GM23248 (cell line): ENCODE measurements at regions not wholly inside any gene's neighbourhood (a gene's known extent, or its start where the extent isn't known, plus 50 kb on each side); places are given as distances from the start of the nearest gene placed in this dataset.

ENCODE experiments used
- DNase-seq: peaks from one replicate; pipeline ENCODE4 v3.0.0-alpha.2; 2015
- H2AFZ ChIP-seq: fragments of 200-600 bp; sonication (generic); 2 replicates; pipeline ENCODE4 v1.6.1; 2016; ENCODE audit warnings: antibody characterized with exemption
- H3F3A ChIP-seq: fragments of 200-600 bp; sonication (generic); 2 replicates; pipeline ENCODE4 v1.6.1; 2016; ENCODE audit warnings: mild to moderate bottlenecking, antibody characterized with exemption, mixed run types; ENCODE audit not compliant: insufficient read depth
- H3K27ac ChIP-seq: fragments of 200-600 bp; sonication (generic); 2 replicates; pipeline ENCODE4 v1.5.1; 2016; ENCODE audit warnings: mild to moderate bottlenecking
- H3K27me3 ChIP-seq: fragments of 200-600 bp; sonication (generic); replicated peaks from 2 replicates; pipeline ENCODE4 v1.6.1; 2016; ENCODE audit warnings: mild to moderate bottlenecking; ENCODE audit not compliant: insufficient read depth
- H3K36me3 ChIP-seq: fragments of 200-600 bp; sonication (generic); 2 replicates; pipeline ENCODE4 v1.6.1; 2016; ENCODE audit warnings: low read depth, mild to moderate bottlenecking
- H3K4me1 ChIP-seq: fragments of 200-600 bp; sonication (generic); 2 replicates; pipeline ENCODE4 v1.6.1; 2016; ENCODE audit warnings: mild to moderate bottlenecking; ENCODE audit not compliant: insufficient read depth
- H3K4me2 ChIP-seq: fragments of 200-600 bp; sonication (generic); one replicate; pipeline ENCODE4 v1.6.1; 2016; ENCODE audit warnings: mild to moderate bottlenecking; ENCODE audit not compliant: unreplicated experiment
- H3K4me3 ChIP-seq: fragments of 200-600 bp; sonication (generic); 2 replicates; pipeline ENCODE4 v1.5.1; 2016; ENCODE audit warnings: mild to moderate bottlenecking
- H3K79me2 ChIP-seq: fragments of 200-600 bp; sonication (generic); 2 replicates; pipeline ENCODE4 v1.6.1; 2016; ENCODE audit warnings: mild to moderate bottlenecking; ENCODE audit not compliant: insufficient read depth
- H3K9ac ChIP-seq: fragments of 200-600 bp; sonication (generic); 2 replicates; pipeline ENCODE4 v1.6.1; 2016; ENCODE audit warnings: mild to moderate bottlenecking
- H3K9me2 ChIP-seq: fragments of 200-600 bp; sonication (generic); 2 replicates; pipeline ENCODE4 v1.6.1; 2016; ENCODE audit warnings: mixed run types, mild to moderate bottlenecking, moderate library complexity; ENCODE audit not compliant: insufficient read depth
- H3K9me3 ChIP-seq: fragments of 200-600 bp; sonication (generic); one replicate; pipeline ENCODE4 v1.6.1; 2017; ENCODE audit warnings: low read depth
- H4K20me1 ChIP-seq: fragments of 200-600 bp; sonication (generic); 2 replicates; pipeline ENCODE4 v1.6.0; 2016; ENCODE audit not compliant: insufficient read depth
- EZH2 ChIP-seq: fragments of 200-600 bp; sonication (generic); IDR thresholded peaks from 2 replicates; pipeline ENCODE4 v1.6.1; 2018; ENCODE audit warnings: antibody characterized with exemption, mild to moderate bottlenecking; ENCODE audit not compliant: insufficient read depth, poor library complexity, severe bottlenecking
- EZH2phosphoT487 ChIP-seq: fragments of 200-600 bp; sonication (generic); IDR thresholded peaks from 2 replicates; pipeline ENCODE4 v1.6.1; 2018; ENCODE audit warnings: antibody characterized with exemption, moderate library complexity, mild to moderate bottlenecking, low read depth; ENCODE audit not compliant: insufficient read depth
- WGBS, 2 experiments: methylation state at CpG; one replicate each; pipeline ENCODE4 v1.1.6; 2015 to 2017; ENCODE audit warnings: low lambda C conversion rate in 2 of 2, low coverage in 1 of 2; ENCODE audit errors: missing lambda C conversion rate in 2 of 2; 5-methylcytosine and 5-hydroxymethylcytosine counted together
- in situ Hi-C: fragments of 300-500 bp; cut with MboI; formaldehyde crosslinking; loops from 2 replicates; pipeline ENCODE4 v1.15.0; 2020

DNA sequence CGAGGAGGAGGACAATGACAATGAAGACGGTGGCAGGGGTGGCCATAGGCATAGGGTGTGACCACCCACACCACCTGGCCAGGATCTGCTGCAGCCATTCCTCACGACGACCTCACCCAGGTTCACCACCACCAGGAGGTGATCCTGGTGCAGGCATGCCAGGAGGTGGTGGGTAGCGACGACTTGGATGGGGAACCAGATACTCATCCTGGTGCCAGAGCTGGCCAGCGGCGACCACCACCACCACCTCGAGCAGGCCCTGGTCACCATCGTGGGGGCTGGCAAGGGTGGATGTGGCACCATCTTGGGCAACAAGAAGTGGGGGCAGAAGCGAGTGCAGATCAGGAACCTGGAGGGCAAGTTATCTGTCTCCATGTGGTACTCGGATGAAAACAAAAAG, 117.1 kb upstream of the NXPH2 start:
- Histone ChIP-seq H3K27me3 (no peaks in the 10 kb centered on the region), H3K4me1 (no peaks in the 10 kb centered on the region), H3K4me2 (no peak overlapping the region), H3K79me2 (no peaks in the 10 kb centered on the region), H3K4me3 (no peak overlapping the region), H2AFZ (no peak overlapping the region), H3K9me3 (no peaks in the 10 kb centered on the region), H3F3A (no peaks in the 10 kb centered on the region), H4K20me1 (no peaks in the 10 kb centered on the region), H3K27ac (no peak overlapping the region), H3K36me3 (no peaks in the 10 kb centered on the region), H3K9ac (no peak overlapping the region), H3K9me2 (no peaks in the 10 kb centered on the region)
- TF ChIP-seq EZH2 (no peak), EZH2phosphoT487 (no peak)
- no peak for DNase-seq
- in situ Hi-C loops = no loop called here
- 26 to 28% methylated on average over 11 to 12 of the region's 12 CpGs for WGBS, 2 experiments

DNA sequence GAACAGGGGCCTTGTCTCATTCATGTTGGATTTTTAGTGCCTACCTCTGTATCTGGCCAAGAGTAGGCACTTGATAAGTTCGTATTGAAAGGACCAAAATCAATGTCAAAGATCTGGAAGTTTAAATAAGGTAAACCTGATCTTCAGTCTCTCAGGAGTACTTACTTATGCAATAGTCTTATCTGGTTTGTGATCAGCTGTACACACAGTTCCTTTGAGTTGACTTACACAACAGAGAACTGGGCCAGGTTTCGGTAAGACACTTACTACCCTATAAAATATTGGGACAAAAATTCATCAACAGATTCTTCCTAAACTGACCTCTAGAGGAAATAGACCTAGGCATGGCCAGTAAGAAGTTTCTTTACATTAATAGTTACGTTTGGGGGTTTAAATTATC, 113.6 kb upstream of the NXPH2 start:
- 12 to 19% methylated on average over 3 of the region's 3 CpGs for WGBS, 2 experiments
- TF ChIP-seq EZH2phosphoT487 (no peak), EZH2 (no peak)
- Histone ChIP-seq H3K27me3 (no peaks in the 10 kb centered on the region), H3K9ac (no peak overlapping the region), H3K9me2 (no peaks in the 10 kb centered on the region), H3K36me3 (no peaks in the 10 kb centered on the region), H3K4me1 (no peaks in the 10 kb centered on the region), H3K79me2 (no peaks in the 10 kb centered on the region), H3K4me2 (no peak overlapping the region), H3K4me3 (no peak overlapping the region), H3K9me3 (no peaks in the 10 kb centered on the region), H3K27ac (no peak overlapping the region), H2AFZ (no peak overlapping the region), H4K20me1 (no peaks in the 10 kb centered on the region), H3F3A (no peaks in the 10 kb centered on the region)
- no peak for DNase-seq
- in situ Hi-C loops = no loop called here

- no peak for DNase-seq
- Histone ChIP-seq H3K4me2 (no peak overlapping the region), H3K79me2 (no peaks in the 10 kb centered on the region), H3K9me3 (no peaks in the 10 kb centered on the region), H3K4me3 (no peak overlapping the region), H3K9me2 (no peaks in the 10 kb centered on the region), H3K27me3 (no peaks in the 10 kb centered on the region), H3F3A (no peaks in the 10 kb centered on the region), H3K9ac (no peak overlapping the region), H3K4me1 (no peaks in the 10 kb centered on the region), H2AFZ (no peak overlapping the region), H3K27ac (no peak overlapping the region), H3K36me3 (no peaks in the 10 kb centered on the region), H4K20me1 (no peaks in the 10 kb centered on the region)
- TF ChIP-seq EZH2phosphoT487 = no peak
- TF ChIP-seq EZH2 = no peak
- 22 to 25% methylated on average over 1 of the region's 1 CpG for WGBS, 2 experiments
- in situ Hi-C loops = no loop called here
Measured at GRCh38 chr2:138881126-138881525, 100.9 kb upstream of the NXPH2 start.

GRCh38 chr2:138879931-138880330, 99.7 kb upstream of the NXPH2 start:
- no peaks in the 10 kb centered on the region for H3F3A ChIP-seq
- H3K4me3 ChIP-seq = no peak overlapping the region
- H3K4me1 ChIP-seq = no peaks in the 10 kb centered on the region
- H3K27me3 ChIP-seq = no peaks in the 10 kb centered on the region
- H3K9ac ChIP-seq = no peak overlapping the region
- H3K4me2 ChIP-seq = no peak overlapping the region
- in situ Hi-C loops = no loop called here
- H2AFZ ChIP-seq = no peak overlapping the region
- H4K20me1 ChIP-seq = no peaks in the 10 kb centered on the region
- TF ChIP-seq EZH2phosphoT487 (no peak), EZH2 (no peak)
- H3K9me3 ChIP-seq = no peaks in the 10 kb centered on the region
- no peak overlapping the region for H3K27ac ChIP-seq
- 13 to 20% methylated on average over 2 of the region's 2 CpGs for WGBS, 2 experiments
- H3K9me2 ChIP-seq = no peaks in the 10 kb centered on the region
- no peaks in the 10 kb centered on the region for H3K79me2 ChIP-seq
- no peaks in the 10 kb centered on the region for H3K36me3 ChIP-seq
- DNase-seq = no peak

- TF ChIP-seq EZH2phosphoT487 (no peak), EZH2 (no peak)
- H3K9me3 ChIP-seq = no peaks in the 10 kb centered on the region
- no peak overlapping the region for H3K4me3 ChIP-seq
- H3K36me3 ChIP-seq = no peaks in the 10 kb centered on the region
- no peaks in the 10 kb centered on the region for H3F3A ChIP-seq
- H3K79me2 ChIP-seq = no peaks in the 10 kb centered on the region
- no peaks in the 10 kb centered on the region for H4K20me1 ChIP-seq
- no peaks in the 10 kb centered on the region for H3K4me1 ChIP-seq
- no peak overlapping the region for H3K4me2 ChIP-seq
- no peak overlapping the region for H3K27ac ChIP-seq
- WGBS, 2 experiments = 48 to 53% methylated on average over 3 of the region's 3 CpGs
- in situ Hi-C loops = no loop called here
- H2AFZ ChIP-seq = no peak overlapping the region
- no peak for DNase-seq
- no peak overlapping the region for H3K9ac ChIP-seq
- no peaks in the 10 kb centered on the region for H3K27me3 ChIP-seq
- H3K9me2 ChIP-seq = no peaks in the 10 kb centered on the region
Measured at GRCh38 chr2:138877421-138877820, 97.2 kb upstream of the NXPH2 start.
